ENCODE measurements at regions not wholly inside any gene's neighbourhood (a gene's known extent, or its start where the extent isn't known, plus 50 kb on each side); places are given as distances from the start of the nearest gene placed in this dataset.

DNA sequence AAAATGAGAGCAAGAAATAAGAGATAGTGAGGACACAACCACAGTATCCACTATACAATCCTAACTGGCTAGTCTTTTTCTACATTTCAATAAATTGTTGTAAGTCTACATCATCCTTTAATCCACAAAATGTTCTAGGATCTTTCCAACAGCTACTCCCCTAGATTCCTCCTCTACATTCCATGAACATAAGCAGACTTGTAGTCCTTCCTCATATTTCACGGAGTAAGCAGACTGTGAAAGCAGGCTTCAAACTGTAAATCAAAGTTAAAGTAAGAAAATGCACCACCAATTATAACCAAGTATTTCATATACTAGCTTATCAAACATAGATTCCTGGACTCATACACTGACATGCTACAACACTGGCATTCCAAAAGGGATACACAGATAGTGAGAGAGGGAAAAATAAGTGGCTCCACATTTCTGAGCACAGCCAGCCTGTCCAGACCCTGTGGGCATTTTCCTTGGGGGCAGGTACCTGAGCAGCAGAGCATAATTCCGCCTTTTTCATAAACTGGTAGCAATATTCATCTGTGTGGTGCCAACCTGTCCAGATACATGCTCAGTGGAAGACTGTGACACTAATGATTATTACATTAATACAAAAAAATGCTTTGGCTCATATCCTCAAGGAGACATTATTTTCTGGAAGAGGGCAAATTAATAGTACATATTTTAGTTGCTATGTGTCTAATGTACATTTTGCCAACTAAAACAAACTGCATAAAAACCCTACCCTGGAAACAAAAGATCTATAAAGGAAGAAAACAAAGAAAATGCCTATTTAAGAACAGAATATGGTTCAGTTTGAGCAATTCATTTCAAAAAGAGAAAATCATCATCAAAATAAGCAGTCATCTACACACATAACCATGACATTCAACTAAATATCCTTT is 113.3 kb upstream of the FSCB start:
- no peaks in the 10 kb centered on the region for H3K36me3 ChIP-seq
- no peak overlapping the region for H3K4me3 ChIP-seq (ENCODE audit: low read depth, low read length)
- H3K4me1 ChIP-seq = no peaks in the 10 kb centered on the region
- TF ChIP-seq, protein P1, sequence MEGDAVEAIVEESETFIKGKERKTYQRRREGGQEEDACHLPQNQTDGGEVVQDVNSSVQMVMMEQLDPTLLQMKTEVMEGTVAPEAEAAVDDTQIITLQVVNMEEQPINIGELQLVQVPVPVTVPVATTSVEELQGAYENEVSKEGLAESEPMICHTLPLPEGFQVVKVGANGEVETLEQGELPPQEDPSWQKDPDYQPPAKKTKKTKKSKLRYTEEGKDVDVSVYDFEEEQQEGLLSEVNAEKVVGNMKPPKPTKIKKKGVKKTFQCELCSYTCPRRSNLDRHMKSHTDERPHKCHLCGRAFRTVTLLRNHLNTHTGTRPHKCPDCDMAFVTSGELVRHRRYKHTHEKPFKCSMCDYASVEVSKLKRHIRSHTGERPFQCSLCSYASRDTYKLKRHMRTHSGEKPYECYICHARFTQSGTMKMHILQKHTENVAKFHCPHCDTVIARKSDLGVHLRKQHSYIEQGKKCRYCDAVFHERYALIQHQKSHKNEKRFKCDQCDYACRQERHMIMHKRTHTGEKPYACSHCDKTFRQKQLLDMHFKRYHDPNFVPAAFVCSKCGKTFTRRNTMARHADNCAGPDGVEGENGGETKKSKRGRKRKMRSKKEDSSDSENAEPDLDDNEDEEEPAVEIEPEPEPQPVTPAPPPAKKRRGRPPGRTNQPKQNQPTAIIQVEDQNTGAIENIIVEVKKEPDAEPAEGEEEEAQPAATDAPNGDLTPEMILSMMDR (IDR thresholded peaks at IDR 0.05; ENCODE audit: low read depth, low read length) = no peak
- H3K27me3 ChIP-seq = no peaks in the 10 kb centered on the region
- H3K9me3 ChIP-seq = no peaks in the 10 kb centered on the region
- no peak for DNase-seq

DNA sequence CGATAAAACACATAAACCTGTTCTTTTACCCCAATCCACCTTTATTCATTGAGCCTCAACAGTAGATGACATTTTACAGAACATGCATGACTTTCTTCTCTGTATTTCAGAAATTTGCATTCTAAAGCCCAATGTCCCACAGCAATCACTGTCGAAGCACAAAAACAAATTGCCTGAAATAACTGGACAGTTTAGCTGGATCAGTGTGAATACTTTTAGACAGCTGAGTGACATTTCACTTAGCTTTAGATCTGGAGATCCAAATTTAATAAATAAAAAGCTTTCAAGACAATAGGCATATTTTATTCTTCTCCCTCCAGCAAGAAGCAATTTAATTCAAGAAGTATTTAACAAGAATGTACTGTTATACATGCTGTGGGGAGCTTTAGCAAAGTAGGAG is 109.1 kb upstream of the FSCB start:
- Histone ChIP-seq H3K36me3 (no peaks in the 10 kb centered on the region), H3K4me1 (no peaks in the 10 kb centered on the region), H3K4me3 (ENCODE audit: low read depth, low read length) (no peak overlapping the region), H3K27me3 (no peaks in the 10 kb centered on the region), H3K9me3 (no peaks in the 10 kb centered on the region)
- no peak for DNase-seq
- TF ChIP-seq, protein P1 (IDR thresholded peaks at IDR 0.05; ENCODE audit: low read depth, low read length) = no peak

DNA sequence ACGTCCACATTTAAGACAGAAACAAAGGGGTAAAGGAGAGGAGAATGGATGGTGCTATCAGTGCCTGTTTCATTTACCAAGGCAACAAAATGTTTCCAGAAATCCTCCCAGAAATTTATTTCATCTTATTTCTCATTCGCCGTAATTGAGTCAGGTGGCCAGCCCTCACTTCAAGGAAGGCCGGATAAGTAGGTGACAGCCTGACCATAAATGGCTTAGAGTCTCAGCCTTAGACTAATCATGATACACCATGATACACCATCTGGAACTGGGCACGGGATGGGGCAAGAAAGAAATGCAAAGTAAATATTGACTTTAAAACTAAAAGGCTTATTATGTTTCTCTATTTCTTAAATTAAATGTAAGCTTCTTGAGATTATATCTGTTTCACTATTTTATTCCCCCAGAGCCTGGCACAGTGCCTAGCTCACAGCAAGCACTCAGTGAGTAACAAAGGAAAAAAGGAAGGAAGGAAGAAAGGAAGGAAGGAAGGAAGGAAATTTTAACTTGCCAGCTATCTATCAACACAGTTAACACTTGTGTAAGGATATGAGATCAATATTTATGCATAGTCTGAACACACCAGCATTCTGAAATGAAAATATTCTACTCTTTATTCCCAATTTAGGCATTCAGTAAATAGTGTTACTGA is 106.1 kb upstream of the FSCB start:
- Histone ChIP-seq H3K4me1 (no peaks in the 10 kb centered on the region), H3K36me3 (no peaks in the 10 kb centered on the region), H3K27me3 (no peaks in the 10 kb centered on the region), H3K4me3 (ENCODE audit: low read depth, low read length) (no peak overlapping the region), H3K9me3 (no peaks in the 10 kb centered on the region)
- TF ChIP-seq, protein P1 (IDR thresholded peaks at IDR 0.05; ENCODE audit: low read depth, low read length) = no peak
- no peak for DNase-seq

DNA sequence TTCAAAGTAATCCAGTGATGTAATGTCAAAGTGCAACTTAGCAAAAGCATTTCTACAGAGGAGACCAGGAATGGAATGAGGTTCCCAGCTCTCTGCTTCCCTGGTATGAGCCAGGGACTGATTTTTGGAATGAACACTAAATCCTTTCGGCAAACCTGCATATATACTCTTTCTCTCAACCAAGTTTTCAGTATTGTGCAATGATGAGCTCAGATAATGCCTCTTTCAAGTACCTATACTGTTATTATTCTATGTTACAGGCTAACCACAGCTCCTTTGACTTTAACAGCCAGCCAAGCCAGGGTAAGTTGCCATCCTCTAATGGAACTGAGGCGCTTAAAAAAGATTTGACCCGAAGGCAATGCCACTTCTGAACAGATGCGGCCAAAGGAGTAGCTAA is 104.9 kb upstream of the FSCB start:
- H3K4me3 ChIP-seq (ENCODE audit: low read depth, low read length) = no peak overlapping the region
- no peaks in the 10 kb centered on the region for H3K9me3 ChIP-seq
- TF ChIP-seq, protein P1 (IDR thresholded peaks at IDR 0.05; ENCODE audit: low read depth, low read length) = no peak
- no peaks in the 10 kb centered on the region for H3K36me3 ChIP-seq
- no peaks in the 10 kb centered on the region for H3K4me1 ChIP-seq
- H3K27me3 ChIP-seq = no peaks in the 10 kb centered on the region
- DNase-seq = no peak

DNA sequence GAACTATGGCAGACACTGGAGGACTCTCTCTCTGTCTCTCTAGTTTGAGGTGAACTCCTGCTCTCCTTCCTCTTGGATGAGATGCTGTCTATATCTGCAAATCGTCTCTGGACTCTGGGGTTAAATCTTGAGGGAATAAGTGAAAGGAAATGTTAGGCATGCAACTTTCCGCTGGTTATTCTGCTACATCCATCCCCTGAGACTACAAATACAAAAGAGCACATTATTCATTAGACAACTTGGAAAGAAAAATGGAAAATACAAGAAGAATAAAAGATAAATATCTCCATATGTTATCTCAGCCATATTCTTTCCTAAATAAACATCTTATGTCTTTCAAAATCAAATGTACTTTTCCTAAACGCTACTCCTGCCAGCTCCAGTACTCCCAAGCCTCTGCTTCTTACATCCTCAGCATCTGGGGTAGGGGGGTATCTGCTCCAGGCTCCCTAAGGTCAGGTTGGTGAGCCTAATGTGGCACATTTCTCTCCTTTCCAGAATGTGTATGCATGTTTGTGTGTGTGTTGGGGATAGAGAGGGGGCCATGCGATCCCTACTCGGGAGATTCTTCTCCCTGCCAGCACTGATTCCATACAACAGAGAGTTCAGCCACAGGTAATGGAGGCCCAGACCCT is 102.9 kb upstream of the FSCB start:
- TF ChIP-seq, protein P1 (IDR thresholded peaks at IDR 0.05; ENCODE audit: low read depth, low read length) = no peak
- no peak overlapping the region for H3K4me3 ChIP-seq (ENCODE audit: low read depth, low read length)
- DNase-seq = no peak
- no peaks in the 10 kb centered on the region for H3K36me3 ChIP-seq
- H3K4me1 ChIP-seq = no peaks in the 10 kb centered on the region
- no peaks in the 10 kb centered on the region for H3K9me3 ChIP-seq
- no peaks in the 10 kb centered on the region for H3K27me3 ChIP-seq
